ENCODE measurements at regions not wholly inside any gene's neighbourhood (a gene's known extent, or its start where the extent isn't known, plus 50 kb on each side); places are given as distances from the start of the nearest gene placed in this dataset.

DNA sequence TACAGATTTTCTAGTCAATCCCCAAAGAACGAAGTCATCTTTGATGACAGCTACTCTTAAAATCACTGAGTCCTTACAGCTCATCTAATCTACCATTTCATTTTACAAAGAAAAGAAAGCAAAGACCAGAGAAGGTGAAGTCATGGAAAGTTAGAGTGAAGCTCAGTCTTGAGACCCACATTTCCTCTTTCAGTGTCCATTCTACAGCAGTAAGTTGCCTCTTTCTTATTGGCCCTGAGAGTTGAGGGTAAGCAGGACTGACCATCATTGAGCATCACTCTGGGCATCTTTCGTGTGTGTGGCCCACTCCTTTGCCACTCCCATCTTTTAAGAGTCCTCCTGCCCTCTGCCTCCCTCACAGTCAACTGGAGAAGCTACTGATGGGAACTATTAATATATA is 251.8 kb upstream of the NR4A3 start:
- no peak for TF ChIP-seq POLR2AphosphoS5 (IDR thresholded peaks at IDR 0.05; ENCODE audit: low read depth, low read length)
- TF ChIP-seq POLR2A (IDR thresholded peaks at IDR 0.05; ENCODE audit: low read depth, low read length), result no peak
